ENCODE measurements at regions not wholly inside any gene's neighbourhood (a gene's known extent, or its start where the extent isn't known, plus 50 kb on each side); places are given as distances from the start of the nearest gene placed in this dataset.

DNA sequence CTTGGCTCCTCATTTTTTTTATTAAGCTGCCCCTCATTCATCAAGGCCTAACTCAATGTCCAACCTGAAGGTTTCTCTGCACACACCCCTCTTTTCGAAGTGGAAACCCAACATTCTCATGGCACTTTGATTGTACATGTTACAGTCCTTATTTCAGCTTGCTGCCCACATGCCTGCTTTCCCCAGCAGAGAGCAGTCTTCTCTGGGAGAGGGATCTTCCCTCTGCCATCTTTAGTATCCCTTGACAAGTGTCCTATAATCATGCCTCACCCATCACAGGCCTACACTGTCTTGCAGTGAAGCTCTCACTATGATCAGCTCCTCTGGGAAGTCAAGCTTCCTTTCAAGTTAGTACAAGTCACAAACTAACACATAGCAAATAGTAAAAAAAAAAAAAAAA is 175.1 kb downstream of the ACER2 start:
- DNase-seq: no peak

DNA sequence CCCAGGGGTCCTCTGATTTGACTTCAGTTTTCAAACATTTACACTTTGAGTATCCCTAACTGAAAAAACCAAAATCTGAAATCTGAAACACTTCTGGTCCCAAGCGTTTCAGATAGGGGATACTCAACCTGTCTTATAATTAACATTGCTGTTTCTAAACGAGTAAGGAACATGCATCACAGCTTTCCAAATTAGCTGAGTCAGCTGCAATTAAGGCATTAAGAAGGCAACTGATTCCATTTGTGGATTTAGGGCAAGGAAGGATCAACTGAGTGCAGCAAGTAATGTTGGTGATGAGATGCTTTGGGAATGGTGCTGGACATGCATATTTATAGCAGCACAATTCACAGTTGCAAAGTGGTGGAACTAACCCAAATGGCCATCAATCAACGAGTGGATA is 168.6 kb downstream of the ACER2 start:
- no peak for DNase-seq

DNA sequence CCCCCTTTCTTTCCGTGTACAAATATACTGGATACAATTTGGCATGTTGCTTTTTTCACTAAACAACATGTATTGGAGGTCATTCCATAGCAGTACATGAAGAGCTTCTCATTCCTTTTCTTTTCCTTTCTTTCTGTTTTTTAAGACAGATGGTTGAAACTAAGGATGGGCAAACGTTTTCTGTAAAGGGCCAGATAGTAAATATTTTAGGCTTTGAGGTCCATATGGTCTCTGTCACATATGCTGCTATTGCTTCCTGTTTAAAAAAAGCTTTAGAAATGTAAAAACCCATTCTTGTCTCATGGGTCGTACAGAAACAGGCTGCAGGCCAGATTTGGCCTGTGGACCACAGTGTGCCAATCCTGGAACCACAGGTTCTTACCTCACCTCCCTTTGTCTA is 160.1 kb downstream of the ACER2 start:
- no peak for DNase-seq

GRCh38 chr9:19564396-19565061 is 155.7 kb downstream of the ACER2 start:
- no peak for DNase-seq

DNA sequence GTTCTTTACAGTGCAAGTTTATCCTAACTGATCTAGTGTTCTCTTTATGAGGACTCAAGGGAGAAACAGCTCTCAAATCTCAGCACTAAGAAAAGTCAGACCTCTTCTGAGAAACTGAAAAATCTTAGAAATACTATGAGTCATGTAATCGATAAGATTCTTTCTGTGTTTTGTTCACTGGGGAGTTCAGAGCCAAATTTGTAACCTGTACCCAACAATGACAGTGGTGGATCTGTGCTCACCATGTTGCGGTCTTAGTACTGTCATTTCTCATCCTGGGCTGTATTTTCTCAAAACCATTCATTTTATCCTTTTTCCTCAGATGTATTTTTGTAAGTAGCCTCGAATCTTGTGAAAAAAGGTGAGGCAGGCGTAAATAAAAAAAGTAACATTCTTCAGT is 146.4 kb downstream of the ACER2 start:
- DNase-seq: no peak

DNA sequence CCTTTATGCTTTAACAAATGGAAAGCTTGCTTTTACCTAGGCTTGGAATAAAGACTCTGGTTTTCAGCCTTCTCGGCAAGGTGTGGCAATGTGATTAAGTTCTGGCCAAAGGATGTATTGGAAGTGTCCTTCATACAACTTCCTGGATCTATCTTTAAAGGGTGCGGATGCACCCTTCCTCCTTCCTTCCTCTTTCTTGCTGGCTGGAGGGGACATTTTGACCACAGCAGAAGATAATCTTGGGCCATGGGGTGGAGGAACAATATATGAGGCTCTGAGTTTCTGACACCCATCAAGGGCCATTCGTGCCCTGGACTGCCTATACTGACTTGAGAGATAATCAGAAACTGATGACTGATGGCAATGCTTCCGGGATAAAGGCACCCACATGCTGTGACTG is 145.7 kb downstream of the ACER2 start:
- DNase-seq: no peak

- DNase-seq: no peak
Observed at GRCh38 chr9:19553441-19553840, 144.6 kb downstream of the ACER2 start.

- no peak for DNase-seq
Observed at GRCh38 chr9:19552282-19553105, 143.7 kb downstream of the ACER2 start.

- no peak for DNase-seq
Observed at GRCh38 chr9:19551124-19551929, 142.5 kb downstream of the ACER2 start.

DNA sequence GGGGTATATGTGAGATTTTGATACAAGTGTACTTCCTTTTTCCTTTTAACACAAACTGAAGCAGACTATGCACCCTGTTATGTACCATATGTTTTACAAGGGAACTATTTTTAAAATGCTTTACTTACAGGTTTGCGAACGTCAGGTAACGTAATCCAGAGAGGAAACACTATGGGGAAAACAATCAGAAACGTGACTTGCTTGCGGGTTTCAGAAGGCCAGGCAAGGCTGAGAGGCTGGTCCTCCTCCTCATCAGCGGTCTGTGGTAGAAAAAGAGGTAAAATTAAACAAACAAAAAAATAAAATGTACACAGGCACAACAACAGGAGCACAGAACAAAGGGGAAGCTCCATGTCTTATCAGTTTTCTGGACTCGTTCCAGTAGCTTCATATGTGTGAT is 141.2 kb downstream of the ACER2 start:
- no peak for DNase-seq

GRCh38 chr9:19533373-19533772 is 124.6 kb downstream of the ACER2 start:
- DNase-seq: no peak

- no peak for DNase-seq
Observed at GRCh38 chr9:19527663-19528062, 118.9 kb downstream of the ACER2 start.

DNA sequence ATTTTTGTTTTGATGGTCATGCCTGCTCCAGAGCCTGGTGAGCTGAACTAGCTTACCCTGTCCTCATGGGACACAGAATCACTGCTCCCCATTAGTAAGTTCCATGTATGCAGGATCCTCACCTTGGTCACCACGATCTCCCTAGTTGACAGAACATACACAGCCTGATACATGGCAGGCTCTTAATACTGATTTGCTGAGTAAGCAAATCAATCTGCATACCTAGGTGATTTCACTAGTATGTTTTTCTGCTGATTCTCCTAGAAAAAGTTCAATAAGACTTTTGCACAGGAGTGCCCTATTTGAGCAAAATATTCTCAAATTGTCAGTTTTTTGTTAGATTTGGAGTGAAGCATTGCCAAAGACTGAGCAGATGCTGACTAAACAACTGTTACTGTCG is 113.7 kb downstream of the ACER2 start:
- no peak for DNase-seq

- no peak for DNase-seq
Observed at GRCh38 chr9:19521205-19521604, 112.4 kb downstream of the ACER2 start.

DNA sequence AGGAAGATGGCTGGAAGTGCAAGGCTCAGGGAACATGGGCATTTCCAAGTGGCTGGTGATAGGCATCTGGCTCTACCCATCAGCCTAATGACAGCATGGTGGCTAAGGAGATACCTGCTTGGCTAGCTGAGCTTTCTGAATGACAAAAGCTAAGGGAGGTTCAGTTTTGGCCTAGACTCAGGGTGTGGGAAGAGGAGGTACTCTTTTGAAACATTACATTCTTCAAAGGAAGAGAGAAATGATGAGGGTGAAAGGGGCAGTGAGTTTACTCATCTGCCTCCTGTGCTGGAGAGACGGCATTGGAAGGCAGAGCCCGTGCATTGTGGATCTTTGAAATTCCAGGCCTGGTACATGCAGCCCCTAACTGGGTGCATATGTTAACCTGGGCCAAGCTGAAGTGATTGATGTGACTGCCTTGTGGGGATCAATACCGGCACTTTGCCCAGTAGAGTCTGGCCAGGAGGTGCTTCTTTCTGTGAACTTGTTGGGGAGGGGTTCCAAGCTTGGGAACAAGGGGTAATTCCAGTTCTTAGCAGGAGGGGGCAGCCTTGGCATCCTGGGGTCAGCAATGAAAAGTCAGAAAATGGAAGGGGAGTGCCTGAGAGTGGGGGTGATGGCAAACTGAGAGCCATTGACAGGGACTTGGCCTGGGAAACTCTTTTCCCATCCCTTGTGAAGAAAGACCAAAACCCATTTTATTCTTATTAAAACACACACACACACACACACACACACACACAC is 108.6 kb downstream of the ACER2 start:
- DNase-seq: no peak

- DNase-seq: no peak
Observed at GRCh38 chr9:19516348-19516747, 107.5 kb downstream of the ACER2 start.

- DNase-seq: no peak
Observed at GRCh38 chr9:19513671-19514275, 105.0 kb downstream of the ACER2 start.

DNA sequence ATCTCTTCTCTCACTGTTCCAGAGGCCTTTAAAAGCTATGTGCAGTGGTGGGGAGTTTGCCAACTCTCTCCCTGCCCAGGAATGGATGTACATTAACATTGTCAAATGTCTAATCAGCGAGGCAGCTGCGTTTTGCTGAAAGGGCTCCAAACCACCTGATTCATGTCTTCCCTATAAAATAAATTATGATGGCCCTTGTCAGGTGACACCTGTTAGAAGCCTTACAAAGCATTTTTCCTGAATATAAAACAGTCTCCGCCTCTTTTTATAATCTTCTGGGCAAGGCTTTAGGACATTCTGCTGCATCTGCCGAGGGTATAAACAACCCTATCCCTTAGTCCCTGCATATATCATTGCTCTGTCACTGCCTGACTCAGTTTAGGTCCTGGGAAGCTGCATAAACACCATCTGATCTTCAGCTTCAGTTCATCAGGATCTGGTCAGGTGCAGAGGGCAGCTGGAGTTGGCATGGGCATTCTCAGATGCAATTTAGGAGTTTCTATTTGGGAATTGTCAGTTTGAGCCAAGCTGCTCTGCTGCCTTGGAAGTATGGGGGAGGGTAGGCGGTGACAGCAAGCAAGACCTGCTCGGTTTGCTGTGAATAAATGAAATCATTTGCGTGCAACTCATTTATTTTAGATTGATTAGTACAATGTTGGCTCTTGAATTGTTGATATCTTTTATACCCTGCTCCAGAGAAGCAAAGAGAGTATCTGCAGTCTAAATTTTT is 103.5 kb downstream of the ACER2 start:
- DNase-seq: no peak

GRCh38 chr9:19511694-19512093 is 102.9 kb downstream of the ACER2 start:
- DNase-seq: no peak

DNA sequence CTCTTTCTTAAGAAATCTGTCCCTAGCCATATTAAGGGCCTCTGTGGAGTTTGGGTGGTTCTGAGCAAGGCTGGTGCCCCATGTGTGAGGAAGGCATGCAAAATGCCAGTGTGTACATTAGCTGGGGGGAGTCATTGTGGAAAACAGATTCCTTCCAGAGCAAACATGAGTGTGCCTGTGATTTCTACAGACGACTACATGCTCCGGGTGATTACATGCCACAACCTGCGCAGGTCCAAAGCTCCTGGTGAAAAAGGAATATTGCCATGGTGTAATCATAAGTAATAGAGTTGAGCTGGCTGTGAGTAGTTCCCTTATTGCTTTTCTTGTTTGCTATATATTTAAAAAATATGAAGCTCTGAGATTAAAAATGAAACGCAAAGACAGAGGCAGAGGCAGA is 102.1 kb downstream of the ACER2 start:
- DNase-seq: no peak

Measured in CD4-positive, alpha-beta T cell treated with Interferon gamma for 1 hour (primary cell).